HCT116 (cell line): ENCODE measurements at regions not wholly inside any gene's neighbourhood (a gene's known extent, or its start where the extent isn't known, plus 50 kb on each side); places are given as distances from the start of the nearest gene placed in this dataset.

Experiments used
- ATAC-seq: fragments of 200-7000 bp; cut with Tn5 transposase; 2 replicates; pipeline ENCODE4 v1.9.1; 2020; ENCODE audit warnings: mild to moderate bottlenecking, moderate library complexity
- BruUV-seq: library from RNA; stranded (reverse); fragments of 400-500 nt; replicated peaks from 2 replicates; lab custom pipeline; 2021; lab: Mats Ljungman, UMichigan
- CTCF ChIA-PET: fragments of 300-600 bp; sonication (Branson Sonifier 250); formaldehyde crosslinking; loops from one replicate; lab custom pipeline; 2021; ENCODE audit warnings: antibody characterized with exemption; lab: Charles Lee
- POLR2A ChIA-PET: fragments of 300-600, 350-600 bp; sonication (Branson Sonifier 250); formaldehyde crosslinking; loops from one replicate; lab custom pipeline; 2021; ENCODE audit warnings: antibody characterized with exemption; lab: Charles Lee
- RAD21 ChIA-PET, 2 experiments: fragments of 300-600 bp; sonication (Branson Sonifier 250); formaldehyde crosslinking; loops; one replicate each; lab custom pipeline; 2023; ENCODE audit warnings: low total read pairs in 2 of 2; ENCODE audit not compliant: uncharacterized antibody in 2 of 2, unreplicated experiment in 2 of 2, low non-redundant PET in 1 of 2; lab: Charles Lee
- DNase-seq: peaks from one replicate; pipeline ENCODE4 v3.0.0-alpha.2; 2010; ENCODE audit warnings: low read depth, low spot score
- H2AFZ ChIP-seq: fragments of 200-600 bp; shearing (Covaris generic), sonication (generic); 2 replicates; pipeline ENCODE4 v1.6.1; 2017; ENCODE audit warnings: low read depth, mixed run types, mixed read lengths, antibody characterized with exemption, low read length; ENCODE audit not compliant: poor library complexity, severe bottlenecking
- H3K27ac ChIP-seq: 2 replicates; pipeline ENCODE4 v1.5.1; 2012; ENCODE audit warnings: low read depth, low read length
- H3K27me3 ChIP-seq: fragments of 200-600 bp; sonication (generic); 2 replicates; pipeline ENCODE4 v1.6.1; 2016; ENCODE audit warnings: mixed run types, low read length, mixed read lengths; ENCODE audit not compliant: insufficient read depth
- H3K36me3 ChIP-seq, 2 experiments: fragments of 200-500 bp in 1 of 2; fragments of 200-600 bp in 1 of 2; sonication (Bioruptor generic) in 1 of 2; sonication (generic) in 1 of 2; 2 replicates each; pipeline versions ENCODE4 v1.5.1 to v1.6.1; 2014 to 2016; ENCODE audit warnings: low read length in 2 of 2, inconsistent platforms in 1 of 2, mixed read lengths in 1 of 2, mixed run types in 1 of 2; ENCODE audit not compliant: insufficient read depth in 2 of 2, control insufficient read depth in 1 of 2
- H3K4me1 ChIP-seq, 2 experiments: fragments of 200-600 bp in 1 of 2; sonication (generic) in 1 of 2; 2 replicates each; pipeline versions ENCODE4 v1.5.1 to v1.6.1; 2012 to 2017; ENCODE audit warnings: low read length in 2 of 2, inconsistent platforms in 1 of 2, mild to moderate bottlenecking in 1 of 2, mixed read lengths in 1 of 2, mixed run types in 1 of 2, moderate library complexity in 1 of 2; ENCODE audit not compliant: insufficient read depth in 2 of 2, control insufficient read depth in 1 of 2
- H3K4me2 ChIP-seq: fragments of 200-600 bp; sonication (generic); 2 replicates; pipeline ENCODE4 v1.6.1; 2017; ENCODE audit warnings: mixed run types, low read length, mixed read lengths
- H3K4me3 ChIP-seq, 2 experiments: fragments of 200-600 bp in 1 of 2; sonication (generic) in 1 of 2; replicated peaks in 1 of 2; 2 replicates each; pipeline ENCODE4 v1.5.1; 2011 to 2016; ENCODE audit warnings: low read length in 2 of 2, control low read depth in 1 of 2, low read depth in 1 of 2, mild to moderate bottlenecking in 1 of 2, mixed read lengths in 1 of 2, mixed run types in 1 of 2
- H3K79me2 ChIP-seq: fragments of 200-600 bp; sonication (generic); 2 replicates; pipeline ENCODE4 v1.6.1; 2017; ENCODE audit warnings: mild to moderate bottlenecking, mixed run types, low read length, moderate library complexity, mixed read lengths; ENCODE audit not compliant: insufficient read depth
- H3K9ac ChIP-seq: fragments of 200-600 bp; sonication (generic); 2 replicates; pipeline ENCODE4 v1.6.1; 2016; ENCODE audit warnings: low read length, mixed read lengths
- H3K9me2 ChIP-seq: fragments of 200-600 bp; sonication (generic), shearing (Covaris generic); 2 replicates; pipeline ENCODE4 v1.6.1; 2017; ENCODE audit warnings: mixed run types, mild to moderate bottlenecking, moderate library complexity; ENCODE audit not compliant: insufficient read depth
- H3K9me3 ChIP-seq, 2 experiments: fragments of 200-500 bp in 1 of 2; fragments of 200-600 bp in 1 of 2; sonication (Bioruptor generic) in 1 of 2; sonication (generic) in 1 of 2; 2 replicates each; pipeline ENCODE4 v1.6.1; 2014 to 2017; ENCODE audit warnings: low read length in 2 of 2, mixed read lengths in 2 of 2, inconsistent platforms in 1 of 2, low read depth in 1 of 2, mild to moderate bottlenecking in 1 of 2, mixed run types in 1 of 2, moderate library complexity in 1 of 2; ENCODE audit not compliant: control insufficient read depth in 1 of 2, insufficient read depth in 1 of 2
- H4K20me1 ChIP-seq: fragments of 200-600 bp; sonication (generic), shearing (Covaris generic); 2 replicates; pipeline ENCODE4 v1.6.1; 2017; ENCODE audit warnings: mixed run types, mild to moderate bottlenecking, moderate library complexity; ENCODE audit not compliant: insufficient read depth
- CEBPB ChIP-seq: IDR thresholded peaks from 2 replicates; pipeline ENCODE4 v1.6.1; 2012; ENCODE audit warnings: low read depth
- EZH2 ChIP-seq: fragments of 200-600 bp; sonication (generic); IDR thresholded peaks from 2 replicates; pipeline ENCODE4 v1.6.1; 2017; ENCODE audit warnings: antibody characterized with exemption, mixed run types
- SP1 ChIP-seq: IDR thresholded peaks from 2 replicates; pipeline ENCODE4 v1.6.1; 2012; ENCODE audit warnings: low read depth
- SRF ChIP-seq: IDR thresholded peaks from 2 replicates; pipeline ENCODE4 v1.6.1; 2012; ENCODE audit warnings: low read depth
- TCF7L2 ChIP-seq: IDR thresholded peaks from 2 replicates; pipeline ENCODE4 v1.7.0; 2011; ENCODE audit warnings: borderline replicate concordance, inconsistent platforms; ENCODE audit not compliant: insufficient read depth, insufficient read length; ENCODE audit errors: extremely low read depth
- YY1 ChIP-seq: IDR thresholded peaks from 2 replicates; pipeline ENCODE4 v1.6.1; 2011; ENCODE audit warnings: low read length, low read depth, moderate library complexity, mild to moderate bottlenecking; ENCODE audit not compliant: insufficient replicate concordance; ENCODE audit errors: extremely low read depth
- intact Hi-C: fragments of 100-400 bp; cut with micrococcal nuclease; formaldehyde crosslinking; loops from 2 replicates; pipeline ENCODE4 v1.10.0; 2022
- TF ChIP-seq, protein P1 (sequence below): IDR thresholded peaks from 2 replicates; pipeline ENCODE4 v1.6.1; 2011; ENCODE audit warnings: mild to moderate bottlenecking, low read length, moderate library complexity; ENCODE audit not compliant: insufficient replicate concordance; ENCODE audit errors: extremely low read depth
- TF ChIP-seq, protein P2 (sequence below): IDR thresholded peaks from 2 replicates; pipeline ENCODE4 v1.6.1; 2012; ENCODE audit warnings: low read depth
- TF ChIP-seq, protein P3 (sequence below): IDR thresholded peaks from 2 replicates; pipeline ENCODE4 v1.6.1; 2012

DNA sequence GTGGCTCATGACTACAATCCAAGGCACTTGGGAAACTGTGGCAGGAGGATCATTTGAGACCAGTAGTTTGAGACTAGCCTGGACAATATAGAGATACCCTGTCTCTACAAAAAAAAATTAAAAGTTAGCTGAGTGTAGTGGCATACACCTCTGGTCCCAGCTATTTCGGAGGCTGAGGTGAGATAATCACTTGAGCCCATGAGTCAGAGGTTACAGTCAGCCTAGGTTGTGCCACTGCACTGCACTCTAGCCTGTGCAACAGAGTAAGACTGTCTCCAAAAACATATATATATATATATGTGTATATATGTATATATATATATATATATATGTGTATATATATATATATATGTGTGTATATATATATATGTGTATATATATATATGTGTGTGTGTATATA lies 890.8 kb downstream of the NLGN4Y start:
- intact Hi-C loops = no loop called here
- BruUV-seq = no TSS peak
- no peak for DNase-seq

More for the DNA sequence above, 890.8 kb downstream of the NLGN4Y start:
- Histone ChIP-seq H2AFZ (no peak overlapping the region), H3K79me2 (no peaks in the 10 kb centered on the region), H3K27me3 (no peaks in the 10 kb centered on the region), H3K9ac (no peak overlapping the region), H3K4me3 (no peak overlapping the region), H3K4me2 (no peak overlapping the region), H3K9me3 (no peaks in the 10 kb centered on the region), H3K9me2 (no peaks in the 10 kb centered on the region), H4K20me1 (no peaks in the 10 kb centered on the region), H3K36me3 (no peaks in the 10 kb centered on the region), H3K4me1 (no peaks in the 10 kb centered on the region), H3K27ac (no peak overlapping the region)
- POLR2A ChIA-PET = no interaction called here
- no peak for ATAC-seq
- RAD21 ChIA-PET = no interaction called here
- TF ChIP-seq EZH2 (no peak), SRF (no peak), YY1 (no peak), CEBPB (no peak), TCF7L2 (no peak), SP1 (no peak)
- TF ChIP-seq, protein P1, sequence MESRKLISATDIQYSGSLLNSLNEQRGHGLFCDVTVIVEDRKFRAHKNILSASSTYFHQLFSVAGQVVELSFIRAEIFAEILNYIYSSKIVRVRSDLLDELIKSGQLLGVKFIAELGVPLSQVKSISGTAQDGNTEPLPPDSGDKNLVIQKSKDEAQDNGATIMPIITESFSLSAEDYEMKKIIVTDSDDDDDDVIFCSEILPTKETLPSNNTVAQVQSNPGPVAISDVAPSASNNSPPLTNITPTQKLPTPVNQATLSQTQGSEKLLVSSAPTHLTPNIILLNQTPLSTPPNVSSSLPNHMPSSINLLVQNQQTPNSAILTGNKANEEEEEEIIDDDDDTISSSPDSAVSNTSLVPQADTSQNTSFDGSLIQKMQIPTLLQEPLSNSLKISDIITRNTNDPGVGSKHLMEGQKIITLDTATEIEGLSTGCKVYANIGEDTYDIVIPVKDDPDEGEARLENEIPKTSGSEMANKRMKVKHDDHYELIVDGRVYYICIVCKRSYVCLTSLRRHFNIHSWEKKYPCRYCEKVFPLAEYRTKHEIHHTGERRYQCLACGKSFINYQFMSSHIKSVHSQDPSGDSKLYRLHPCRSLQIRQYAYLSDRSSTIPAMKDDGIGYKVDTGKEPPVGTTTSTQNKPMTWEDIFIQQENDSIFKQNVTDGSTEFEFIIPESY = no peak
- TF ChIP-seq, protein P2, sequence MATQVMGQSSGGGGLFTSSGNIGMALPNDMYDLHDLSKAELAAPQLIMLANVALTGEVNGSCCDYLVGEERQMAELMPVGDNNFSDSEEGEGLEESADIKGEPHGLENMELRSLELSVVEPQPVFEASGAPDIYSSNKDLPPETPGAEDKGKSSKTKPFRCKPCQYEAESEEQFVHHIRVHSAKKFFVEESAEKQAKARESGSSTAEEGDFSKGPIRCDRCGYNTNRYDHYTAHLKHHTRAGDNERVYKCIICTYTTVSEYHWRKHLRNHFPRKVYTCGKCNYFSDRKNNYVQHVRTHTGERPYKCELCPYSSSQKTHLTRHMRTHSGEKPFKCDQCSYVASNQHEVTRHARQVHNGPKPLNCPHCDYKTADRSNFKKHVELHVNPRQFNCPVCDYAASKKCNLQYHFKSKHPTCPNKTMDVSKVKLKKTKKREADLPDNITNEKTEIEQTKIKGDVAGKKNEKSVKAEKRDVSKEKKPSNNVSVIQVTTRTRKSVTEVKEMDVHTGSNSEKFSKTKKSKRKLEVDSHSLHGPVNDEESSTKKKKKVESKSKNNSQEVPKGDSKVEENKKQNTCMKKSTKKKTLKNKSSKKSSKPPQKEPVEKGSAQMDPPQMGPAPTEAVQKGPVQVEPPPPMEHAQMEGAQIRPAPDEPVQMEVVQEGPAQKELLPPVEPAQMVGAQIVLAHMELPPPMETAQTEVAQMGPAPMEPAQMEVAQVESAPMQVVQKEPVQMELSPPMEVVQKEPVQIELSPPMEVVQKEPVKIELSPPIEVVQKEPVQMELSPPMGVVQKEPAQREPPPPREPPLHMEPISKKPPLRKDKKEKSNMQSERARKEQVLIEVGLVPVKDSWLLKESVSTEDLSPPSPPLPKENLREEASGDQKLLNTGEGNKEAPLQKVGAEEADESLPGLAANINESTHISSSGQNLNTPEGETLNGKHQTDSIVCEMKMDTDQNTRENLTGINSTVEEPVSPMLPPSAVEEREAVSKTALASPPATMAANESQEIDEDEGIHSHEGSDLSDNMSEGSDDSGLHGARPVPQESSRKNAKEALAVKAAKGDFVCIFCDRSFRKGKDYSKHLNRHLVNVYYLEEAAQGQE = no peak
- TF ChIP-seq, protein P3, sequence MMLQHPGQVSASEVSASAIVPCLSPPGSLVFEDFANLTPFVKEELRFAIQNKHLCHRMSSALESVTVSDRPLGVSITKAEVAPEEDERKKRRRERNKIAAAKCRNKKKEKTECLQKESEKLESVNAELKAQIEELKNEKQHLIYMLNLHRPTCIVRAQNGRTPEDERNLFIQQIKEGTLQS = no peak
- CTCF ChIA-PET = no interaction called here
